Heart left ventricle (tissue), 13 donors: ENCODE measurements at regions not wholly inside any gene's neighbourhood (a gene's known extent, or its start where the extent isn't known, plus 50 kb on each side); places are given as distances from the start of the nearest gene placed in this dataset.

Experiments used
- CTCF ChIP-seq, 12 donors: fragments of 200-600 bp; sonication (generic) in 4 of 12; IDR thresholded peaks; one replicate each; pipeline versions ENCODE4 v1.5.0 to v1.8.0; 2018 to 2022; ENCODE audit warnings: antibody characterized with exemption in 12 of 12, mild to moderate bottlenecking in 5 of 12
- POLR2A ChIP-seq, 2 donors: fragments of 450-650 bp; IDR thresholded peaks; one replicate each; pipeline ENCODE4 v1.6.1; 2017; ENCODE audit warnings: antibody characterized with exemption in 2 of 2, mild to moderate bottlenecking in 2 of 2, moderate library complexity in 2 of 2
- donor health status: ischemic (EF 13 %, LVEDD 7.1; RV severe dilation, severe dysfunction).
- donor health status: DM: no; HTN: yes; CAD: no.
- donor health status: DM: no; HTN: no; CAD: no.
- donor health status: ischemic (EF 25% LVEDD 6.9; RV normal size, moderate dysfunction).
- donor health status: ischemic (EF 25% LVEDD 5.7; RV mildly dilated, moderate dysfunction).
- donor health status: ischemic (EF 35%, LVEDD 5.7; RV mildly dilated, moderate dysfunction).
- donor health status: nonischemic (EF 11% LVEDD 7.7; RV severe dilation, severe dysfunction).
- donor health status: DM: yes; HTN: yes; CAD: no.
- donor health status: PGD.
- donor health status: ischemic (EF 29% LVEDD 5.4; RV normal size, mild dysfunction).
- donor health status: nonischemic (EF 23%, LVEDD 6.1; RV moderate dilation, normal function).

GRCh38 chr1:234748066-234748465 lies 138.1 kb upstream of the IRF2BP2 start:
- no peak for TF ChIP-seq CTCF (IDR thresholded peaks at IDR 0.05)
- TF ChIP-seq POLR2A (IDR thresholded peaks at IDR 0.05): no peak
